ENCODE measurements at regions not wholly inside any gene's neighbourhood (a gene's known extent, or its start where the extent isn't known, plus 50 kb on each side); places are given as distances from the start of the nearest gene placed in this dataset.

GRCh38 chr2:153072813-153073212 is 354.4 kb downstream of the ARL6IP6 start:
- TF ChIP-seq TCF7L2 (IDR thresholded peaks at IDR 0.05; ENCODE audit: low read depth, low read length) = no peak
- TF ChIP-seq CTCF (IDR thresholded peaks at IDR 0.05) = no peak
- no peak for TF ChIP-seq POLR2AphosphoS5 (IDR thresholded peaks at IDR 0.05; ENCODE audit: low read depth, low read length)
- no peak for TF ChIP-seq SIN3A (IDR thresholded peaks at IDR 0.05; ENCODE audit: borderline replicate concordance, insufficient read depth, low read depth, low read length)
- TF ChIP-seq, protein P1, sequence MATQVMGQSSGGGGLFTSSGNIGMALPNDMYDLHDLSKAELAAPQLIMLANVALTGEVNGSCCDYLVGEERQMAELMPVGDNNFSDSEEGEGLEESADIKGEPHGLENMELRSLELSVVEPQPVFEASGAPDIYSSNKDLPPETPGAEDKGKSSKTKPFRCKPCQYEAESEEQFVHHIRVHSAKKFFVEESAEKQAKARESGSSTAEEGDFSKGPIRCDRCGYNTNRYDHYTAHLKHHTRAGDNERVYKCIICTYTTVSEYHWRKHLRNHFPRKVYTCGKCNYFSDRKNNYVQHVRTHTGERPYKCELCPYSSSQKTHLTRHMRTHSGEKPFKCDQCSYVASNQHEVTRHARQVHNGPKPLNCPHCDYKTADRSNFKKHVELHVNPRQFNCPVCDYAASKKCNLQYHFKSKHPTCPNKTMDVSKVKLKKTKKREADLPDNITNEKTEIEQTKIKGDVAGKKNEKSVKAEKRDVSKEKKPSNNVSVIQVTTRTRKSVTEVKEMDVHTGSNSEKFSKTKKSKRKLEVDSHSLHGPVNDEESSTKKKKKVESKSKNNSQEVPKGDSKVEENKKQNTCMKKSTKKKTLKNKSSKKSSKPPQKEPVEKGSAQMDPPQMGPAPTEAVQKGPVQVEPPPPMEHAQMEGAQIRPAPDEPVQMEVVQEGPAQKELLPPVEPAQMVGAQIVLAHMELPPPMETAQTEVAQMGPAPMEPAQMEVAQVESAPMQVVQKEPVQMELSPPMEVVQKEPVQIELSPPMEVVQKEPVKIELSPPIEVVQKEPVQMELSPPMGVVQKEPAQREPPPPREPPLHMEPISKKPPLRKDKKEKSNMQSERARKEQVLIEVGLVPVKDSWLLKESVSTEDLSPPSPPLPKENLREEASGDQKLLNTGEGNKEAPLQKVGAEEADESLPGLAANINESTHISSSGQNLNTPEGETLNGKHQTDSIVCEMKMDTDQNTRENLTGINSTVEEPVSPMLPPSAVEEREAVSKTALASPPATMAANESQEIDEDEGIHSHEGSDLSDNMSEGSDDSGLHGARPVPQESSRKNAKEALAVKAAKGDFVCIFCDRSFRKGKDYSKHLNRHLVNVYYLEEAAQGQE (IDR thresholded peaks at IDR 0.05; ENCODE audit: insufficient read depth in 1 of 2, low read depth in 2 of 2, low read length in 1 of 2) = no peak

Measured in Panc1 (cell line).